Astrocyte of the hippocampus (primary cell): ENCODE measurements at regions not wholly inside any gene's neighbourhood (a gene's known extent, or its start where the extent isn't known, plus 50 kb on each side); places are given as distances from the start of the nearest gene placed in this dataset.
"Not testable (repeated sequence)": the region's sequence is repeated elsewhere in the genome, so short reads cannot be mapped to it uniquely, and the experiment has no call there.

Source experiments
- DNase-seq: peaks from one replicate; pipeline ENCODE4 v3.0.0; 2011; ENCODE audit warnings: low read depth, low spot score

DNA sequence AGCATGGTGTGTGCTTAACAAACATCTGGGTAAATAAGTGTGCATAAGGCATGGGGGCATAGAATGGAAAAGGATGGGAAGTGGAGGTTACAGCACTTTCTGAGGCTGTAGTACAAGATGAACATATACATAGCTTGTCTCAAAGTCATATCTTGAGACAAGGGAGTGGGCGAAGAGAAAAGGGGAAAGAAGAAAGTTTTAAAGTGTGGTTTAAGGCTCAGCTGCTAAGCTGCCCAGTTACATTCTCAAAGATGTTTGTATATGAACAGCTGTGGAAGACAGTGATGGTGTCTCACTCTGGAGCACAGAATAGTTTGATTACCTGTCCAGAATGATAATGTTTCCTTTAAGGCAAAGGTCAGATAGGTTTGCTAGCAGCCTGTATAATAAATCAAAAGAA is 61.9 kb upstream of the LANCL2 start:
- no peak for DNase-seq

DNA sequence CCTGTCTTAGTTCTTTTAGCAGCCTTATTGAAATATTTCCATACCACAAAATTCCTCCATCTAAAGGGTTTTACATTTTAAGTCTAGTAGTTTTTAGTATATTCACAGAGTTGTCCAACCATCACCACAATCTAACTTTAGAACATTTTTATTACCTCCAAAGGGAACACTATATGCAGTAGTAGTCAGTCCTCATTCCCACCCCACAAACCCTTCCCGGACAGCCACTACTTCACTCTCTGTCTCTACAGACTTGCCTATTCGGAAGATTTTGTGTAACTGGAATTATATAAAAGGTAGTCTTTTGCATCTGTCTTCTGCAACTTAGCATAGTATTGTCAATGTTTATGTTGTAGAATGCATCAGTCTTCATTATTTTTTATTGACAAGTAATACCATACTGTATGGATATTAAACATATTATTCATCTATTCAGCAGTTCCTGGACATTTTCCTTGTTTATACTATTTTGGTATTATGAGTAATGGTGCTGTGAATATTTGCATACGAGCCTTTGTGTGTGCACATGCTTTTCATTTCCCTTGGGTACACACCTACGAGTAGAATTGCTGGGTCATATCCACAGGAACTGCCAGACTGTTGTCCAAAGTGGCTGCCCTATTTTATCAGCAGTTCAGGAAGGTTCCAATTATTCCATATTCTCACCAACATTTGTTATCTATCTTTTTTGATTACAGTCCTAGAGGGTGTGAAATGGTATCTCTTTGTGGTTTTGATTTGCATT is 60.9 kb upstream of the LANCL2 start:
- DNase-seq = no peak

DNA sequence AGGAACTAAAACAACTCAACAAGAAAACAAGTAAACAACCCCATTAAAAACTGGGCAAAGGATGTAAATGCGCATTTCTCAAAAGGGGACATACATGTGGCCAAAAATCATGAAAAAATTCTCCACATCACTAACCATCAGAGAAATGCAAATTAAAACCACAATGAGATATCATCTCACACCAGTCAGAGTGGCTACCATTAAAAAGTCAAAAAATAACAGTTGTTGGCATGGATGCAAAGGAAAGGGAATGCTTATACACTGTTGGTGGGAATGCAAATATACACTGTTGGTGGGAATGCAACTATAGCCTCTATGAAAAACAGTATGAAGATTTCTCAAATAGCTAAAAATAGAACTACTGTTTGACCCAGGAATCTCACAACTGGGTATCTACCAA is 60.0 kb upstream of the LANCL2 start:
- peak; percentile 41 for DNase-seq

GRCh38 chr7:55306331-55306730 is 58.8 kb upstream of the LANCL2 start:
- DNase-seq = peak; percentile 27

DNA sequence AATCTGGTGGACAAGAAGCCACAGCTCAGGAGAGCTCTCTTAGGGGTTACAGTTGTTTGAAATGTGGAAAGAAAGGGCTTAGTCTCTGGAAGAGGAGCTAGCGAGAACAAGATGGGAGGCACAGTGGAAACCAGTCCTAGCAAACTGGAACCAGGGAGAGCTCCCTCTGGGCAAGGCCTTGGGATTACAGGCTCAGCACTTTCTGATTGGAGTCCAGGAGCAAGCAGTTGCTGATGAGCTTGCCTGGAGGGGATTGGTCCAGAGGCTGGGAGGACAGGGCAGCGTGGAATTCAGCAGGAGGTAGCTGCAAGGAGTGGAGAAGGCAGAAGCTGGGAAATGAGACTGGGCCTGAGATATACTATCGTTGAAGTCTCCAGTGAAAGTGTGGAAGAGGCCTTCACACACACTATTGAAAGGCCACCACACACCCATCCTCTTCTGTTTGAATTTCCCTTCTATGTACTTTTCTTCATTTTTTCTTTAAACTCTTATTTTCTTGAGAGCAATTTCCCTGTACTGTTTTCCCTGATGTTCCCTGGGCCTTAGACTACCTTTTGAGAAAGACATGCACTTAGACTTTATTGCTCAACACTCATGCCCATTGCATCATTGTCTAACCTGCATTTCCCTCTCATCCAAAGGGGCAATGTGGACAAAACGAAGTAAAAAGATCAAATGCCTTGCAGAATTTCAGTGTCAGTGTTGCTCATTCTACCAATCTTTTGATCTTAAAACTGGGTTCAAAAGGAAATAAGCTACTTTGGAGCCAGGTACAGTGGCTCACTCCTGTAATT is 57.8 kb upstream of the LANCL2 start:
- DNase-seq = peak; percentile 17

GRCh38 chr7:55308186-55308929 is 56.8 kb upstream of the LANCL2 start:
- DNase-seq = peak; percentile 82

DNA sequence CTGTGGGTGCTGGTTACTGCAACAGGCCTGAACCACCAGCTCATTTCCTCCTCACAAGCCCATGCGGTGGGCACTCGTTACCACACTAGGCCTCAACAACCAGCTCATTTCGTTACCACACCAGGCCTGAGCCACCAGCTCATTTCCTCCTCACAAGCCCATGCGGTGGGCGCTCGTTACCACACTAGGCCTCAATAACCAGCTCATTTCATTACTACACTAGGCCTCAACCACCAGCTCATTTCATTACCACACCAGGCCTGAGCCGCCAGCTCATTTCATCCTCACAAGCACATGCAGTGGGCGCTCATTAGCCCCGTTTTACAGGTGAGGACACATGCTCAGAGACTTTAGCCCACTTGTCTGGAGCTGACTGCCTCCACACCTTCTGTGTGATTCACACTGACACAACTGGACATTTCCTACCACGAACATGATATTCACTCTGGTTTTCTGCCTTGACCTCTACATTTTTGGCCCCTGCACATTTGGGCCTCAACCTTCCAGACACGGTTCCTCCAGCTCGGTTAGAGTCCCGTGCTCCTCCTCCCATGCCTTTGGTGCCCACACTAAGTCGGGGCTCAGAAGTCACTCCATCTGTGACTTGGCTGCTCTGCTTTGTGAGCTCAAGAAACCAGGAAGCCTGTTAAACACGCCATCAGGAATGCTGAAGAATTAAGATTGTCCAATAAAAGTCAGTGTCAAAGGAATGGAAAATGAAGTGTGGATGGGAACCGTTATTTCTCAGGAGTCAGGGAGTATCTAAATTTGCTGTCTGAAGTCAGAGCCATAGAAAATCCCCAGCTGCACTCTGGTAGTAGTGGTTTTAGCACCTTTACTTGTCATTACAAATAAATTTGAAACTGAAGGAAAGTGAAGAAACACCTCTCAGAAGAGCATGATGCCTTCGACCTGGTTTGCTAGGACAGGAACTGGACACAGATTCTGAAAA is 55.8 kb upstream of the LANCL2 start:
- no peak for DNase-seq

- DNase-seq = no peak
Observed at GRCh38 chr7:55310287-55311025, 54.7 kb upstream of the LANCL2 start.

DNA sequence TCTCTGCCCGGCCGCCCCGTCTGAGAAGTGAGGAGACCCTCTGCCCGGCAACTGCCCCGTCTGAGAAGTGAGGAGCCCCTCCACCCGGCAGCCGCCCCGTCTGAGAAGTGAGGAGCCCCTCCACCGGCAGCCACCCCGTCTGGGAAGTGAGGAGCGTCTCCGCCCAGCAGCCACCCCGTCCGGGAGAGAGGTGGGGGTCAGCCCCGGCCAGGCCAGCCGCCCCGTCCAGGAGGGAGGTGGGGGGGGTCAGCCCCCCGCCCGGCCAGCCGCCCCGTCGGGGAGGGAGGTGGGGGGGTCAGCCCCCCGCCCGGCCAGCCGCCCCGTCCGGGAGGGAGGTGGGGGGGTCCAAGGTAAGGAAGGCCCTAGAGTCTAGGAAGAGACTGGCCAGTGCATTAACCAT is 53.2 kb upstream of the LANCL2 start:
- not testable (repeated sequence) for DNase-seq

- not testable (repeated sequence) for DNase-seq
Observed at GRCh38 chr7:55313671-55314070, 51.5 kb upstream of the LANCL2 start.

DNA sequence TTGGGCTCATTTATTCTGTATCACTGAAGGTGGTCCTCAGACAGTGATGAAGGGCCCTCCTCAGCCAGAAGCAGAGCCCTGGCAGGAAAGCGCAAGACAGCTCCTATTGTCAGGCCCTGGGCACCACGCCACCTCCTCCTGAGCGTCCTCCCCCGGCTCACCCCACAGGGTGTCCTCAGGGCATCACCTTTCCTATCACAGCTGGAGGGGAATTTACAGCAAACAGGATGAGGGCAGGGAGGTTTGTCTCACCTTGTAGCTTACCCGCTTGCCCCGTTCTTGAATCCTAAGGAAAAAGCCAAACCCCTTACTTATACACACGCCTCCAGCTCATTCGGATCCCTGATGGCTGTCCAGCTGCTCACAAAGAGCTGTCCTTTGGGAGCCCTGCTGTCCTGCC is 50.2 kb upstream of the LANCL2 start:
- no peak for DNase-seq
